Activated T-cell treated with anti-CD3 and anti-CD28 coated beads, Interleukin-2, amount 50 U/mL, for 4 hours (primary cell): ENCODE measurements at regions not wholly inside any gene's neighbourhood (a gene's known extent, or its start where the extent isn't known, plus 50 kb on each side); places are given as distances from the start of the nearest gene placed in this dataset.

ENCODE experiments used
- ATAC-seq, 2 donors: fragments of 200-7000 bp; cut with Tn5 transposase; one replicate each; pipeline ENCODE4 v1.10.0; 2021
- DNase-seq: peaks from one replicate; pipeline ENCODE4 v3.0.0-alpha.2; 2020
- H3K27me3 Mint-ChIP-seq: one replicate; pipeline ENCODE4 v1.8.0; 2021; ENCODE audit warnings: low read depth, mixed read lengths
- H3K36me3 Mint-ChIP-seq: one replicate; pipeline ENCODE4 v1.8.0; 2022; ENCODE audit warnings: mixed read lengths; ENCODE audit not compliant: insufficient read depth
- H3K4me1 Mint-ChIP-seq: one replicate; pipeline ENCODE4 v1.8.0; 2021; ENCODE audit warnings: low read depth, mixed read lengths
- H3K4me3 Mint-ChIP-seq: one replicate; pipeline ENCODE4 v1.8.0; 2021; ENCODE audit warnings: mild to moderate bottlenecking, moderate library complexity, mixed read lengths
- H3K9me3 Mint-ChIP-seq: one replicate; pipeline ENCODE4 v1.8.0; 2021; ENCODE audit warnings: mixed read lengths

GRCh38 chr21:25396135-25396711, 211.1 kb downstream of the MRPL39 start:
- H3K4me1 Mint-ChIP-seq, result peaks cover 22% of the 10 kb centered on the region
- no peaks in the 10 kb centered on the region for H3K36me3 Mint-ChIP-seq
- ATAC-seq (peak; percentile 97), DNase-seq (peak; percentile 30)
- no peaks in the 10 kb centered on the region for H3K27me3 Mint-ChIP-seq
- H3K4me3 Mint-ChIP-seq, result peak overlapping the region; percentile 39
- no peaks in the 10 kb centered on the region for H3K9me3 Mint-ChIP-seq

- H3K4me1 Mint-ChIP-seq, result peaks cover 14% of the 10 kb centered on the region
- no peak overlapping the region for H3K4me3 Mint-ChIP-seq
- ATAC-seq, result no peak
- no peaks in the 10 kb centered on the region for H3K27me3 Mint-ChIP-seq
- H3K36me3 Mint-ChIP-seq, result no peaks in the 10 kb centered on the region
- no peaks in the 10 kb centered on the region for H3K9me3 Mint-ChIP-seq
- no peak for DNase-seq
Measured at GRCh38 chr21:25391777-25392176, 215.5 kb downstream of the MRPL39 start.

GRCh38 chr21:25390701-25391100, 216.6 kb downstream of the MRPL39 start:
- H3K4me1 Mint-ChIP-seq, result peaks cover 10% of the 10 kb centered on the region
- no peaks in the 10 kb centered on the region for H3K9me3 Mint-ChIP-seq
- H3K36me3 Mint-ChIP-seq, result no peaks in the 10 kb centered on the region
- H3K27me3 Mint-ChIP-seq, result no peaks in the 10 kb centered on the region
- DNase-seq (no peak), ATAC-seq (no peak)
- no peak overlapping the region for H3K4me3 Mint-ChIP-seq

- ATAC-seq, result no peak
- no peaks in the 10 kb centered on the region for H3K9me3 Mint-ChIP-seq
- H3K4me3 Mint-ChIP-seq, result no peak overlapping the region
- no peak for DNase-seq
- no peaks in the 10 kb centered on the region for H3K36me3 Mint-ChIP-seq
- peaks cover 6% of the 10 kb centered on the region for H3K4me1 Mint-ChIP-seq
- H3K27me3 Mint-ChIP-seq, result no peaks in the 10 kb centered on the region
Measured at GRCh38 chr21:25387665-25388064, 219.6 kb downstream of the MRPL39 start.

GRCh38 chr21:25385911-25386474, 221.3 kb downstream of the MRPL39 start:
- Mint-ChIP-seq H3K27me3 (peaks cover 2% of the 10 kb centered on the region), H3K4me3 (no peak overlapping the region), H3K36me3 (no peaks in the 10 kb centered on the region), H3K4me1 (peaks cover 6% of the 10 kb centered on the region), H3K9me3 (no peaks in the 10 kb centered on the region)
- DNase-seq (no peak), ATAC-seq (peak; percentile 28 to 30)

GRCh38 chr21:25385341-25385740, 221.9 kb downstream of the MRPL39 start:
- H3K4me3 Mint-ChIP-seq, result no peak overlapping the region
- ATAC-seq (no peak), DNase-seq (no peak)
- H3K36me3 Mint-ChIP-seq, result no peaks in the 10 kb centered on the region
- no peaks in the 10 kb centered on the region for H3K9me3 Mint-ChIP-seq
- H3K27me3 Mint-ChIP-seq, result peaks cover 5% of the 10 kb centered on the region
- H3K4me1 Mint-ChIP-seq, result peaks cover 6% of the 10 kb centered on the region

- Mint-ChIP-seq H3K4me3 (no peak overlapping the region), H3K27me3 (peaks cover 5% of the 10 kb centered on the region), H3K9me3 (no peaks in the 10 kb centered on the region), H3K36me3 (no peaks in the 10 kb centered on the region), H3K4me1 (peaks cover 6% of the 10 kb centered on the region)
- DNase-seq, result no peak
- no peak for ATAC-seq
Measured at GRCh38 chr21:25384782-25385181, 222.5 kb downstream of the MRPL39 start.

GRCh38 chr21:25383545-25383944, 223.7 kb downstream of the MRPL39 start:
- H3K36me3 Mint-ChIP-seq, result no peaks in the 10 kb centered on the region
- H3K27me3 Mint-ChIP-seq, result peaks cover 7% of the 10 kb centered on the region
- H3K9me3 Mint-ChIP-seq, result no peaks in the 10 kb centered on the region
- ATAC-seq (no peak), DNase-seq (no peak)
- H3K4me1 Mint-ChIP-seq, result peaks cover 6% of the 10 kb centered on the region
- H3K4me3 Mint-ChIP-seq, result no peak overlapping the region

GRCh38 chr21:25381936-25382452, 225.3 kb downstream of the MRPL39 start:
- DNase-seq (no peak), ATAC-seq (no peak)
- peaks cover 7% of the 10 kb centered on the region for H3K4me1 Mint-ChIP-seq
- peaks cover 4% of the 10 kb centered on the region for H3K9me3 Mint-ChIP-seq
- H3K36me3 Mint-ChIP-seq, result no peaks in the 10 kb centered on the region
- peaks cover 7% of the 10 kb centered on the region for H3K27me3 Mint-ChIP-seq
- no peak overlapping the region for H3K4me3 Mint-ChIP-seq

- ATAC-seq (no peak), DNase-seq (no peak)
- peaks cover 4% of the 10 kb centered on the region for H3K9me3 Mint-ChIP-seq
- H3K36me3 Mint-ChIP-seq, result no peaks in the 10 kb centered on the region
- H3K4me1 Mint-ChIP-seq, result peaks cover 4% of the 10 kb centered on the region
- H3K27me3 Mint-ChIP-seq, result peaks cover 2% of the 10 kb centered on the region
- no peak overlapping the region for H3K4me3 Mint-ChIP-seq
Measured at GRCh38 chr21:25375675-25376074, 231.6 kb downstream of the MRPL39 start.

GRCh38 chr21:25373126-25374082, 233.9 kb downstream of the MRPL39 start:
- H3K27me3 Mint-ChIP-seq, result no peaks in the 10 kb centered on the region
- H3K36me3 Mint-ChIP-seq, result no peaks in the 10 kb centered on the region
- H3K9me3 Mint-ChIP-seq, result peaks cover 4% of the 10 kb centered on the region
- DNase-seq (no peak), ATAC-seq (no peak)
- no peak overlapping the region for H3K4me3 Mint-ChIP-seq
- peaks cover 4% of the 10 kb centered on the region for H3K4me1 Mint-ChIP-seq

- no peaks in the 10 kb centered on the region for H3K27me3 Mint-ChIP-seq
- ATAC-seq, result no peak
- H3K36me3 Mint-ChIP-seq, result no peaks in the 10 kb centered on the region
- DNase-seq, result no peak
- no peaks in the 10 kb centered on the region for H3K9me3 Mint-ChIP-seq
- peaks cover 2% of the 10 kb centered on the region for H3K4me1 Mint-ChIP-seq
- no peak overlapping the region for H3K4me3 Mint-ChIP-seq
Measured at GRCh38 chr21:25371841-25372425, 235.3 kb downstream of the MRPL39 start.

GRCh38 chr21:25370311-25370744, 237.0 kb downstream of the MRPL39 start:
- no peaks in the 10 kb centered on the region for H3K36me3 Mint-ChIP-seq
- ATAC-seq, result peak; percentile 65 to 89
- no peaks in the 10 kb centered on the region for H3K27me3 Mint-ChIP-seq
- DNase-seq, result no peak
- no peaks in the 10 kb centered on the region for H3K9me3 Mint-ChIP-seq
- H3K4me1 Mint-ChIP-seq, result peaks cover 2% of the 10 kb centered on the region
- H3K4me3 Mint-ChIP-seq, result no peak overlapping the region

GRCh38 chr21:25369524-25370300, 237.6 kb downstream of the MRPL39 start:
- H3K4me3 Mint-ChIP-seq, result no peak overlapping the region
- no peaks in the 10 kb centered on the region for H3K36me3 Mint-ChIP-seq
- ATAC-seq (no peak), DNase-seq (no peak)
- H3K4me1 Mint-ChIP-seq, result peaks cover 2% of the 10 kb centered on the region
- no peaks in the 10 kb centered on the region for H3K27me3 Mint-ChIP-seq
- no peaks in the 10 kb centered on the region for H3K9me3 Mint-ChIP-seq
